ENCODE measurements at regions not wholly inside any gene's neighbourhood (a gene's known extent, or its start where the extent isn't known, plus 50 kb on each side); places are given as distances from the start of the nearest gene placed in this dataset.

DNA sequence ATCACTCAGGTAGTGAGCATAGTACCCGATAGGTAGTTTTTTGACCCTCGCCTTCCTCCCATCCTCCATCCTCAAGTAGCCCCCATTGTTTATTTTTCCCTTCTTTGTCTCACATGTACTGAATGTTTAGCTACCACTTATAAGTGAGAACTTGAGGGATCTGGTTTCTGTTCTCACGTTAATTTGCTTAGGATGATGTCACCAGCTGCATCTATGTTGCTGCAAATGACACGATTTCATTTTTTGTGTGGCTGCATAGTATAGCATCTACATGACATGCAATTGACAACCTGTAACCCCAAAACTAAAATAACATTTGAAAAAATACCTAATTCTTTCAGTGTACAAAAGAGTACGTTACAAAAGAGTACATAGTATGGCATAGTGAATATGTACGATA, 254.0 kb upstream of the NOVA1 start:
- no peak for DNase-seq (ENCODE audit: low read depth, low spot score)
- Histone ChIP-seq H3K4me1 (ENCODE audit: insufficient read depth, insufficient read length) (no peaks in the 10 kb centered on the region), H3K27me3 (ENCODE audit: insufficient read depth, insufficient read length) (no peaks in the 10 kb centered on the region), H3K9me3 (ENCODE audit: insufficient read depth, low read length) (no peaks in the 10 kb centered on the region), H3K9ac (ENCODE audit: insufficient read length, low read depth) (no peak overlapping the region), H3K36me3 (ENCODE audit: insufficient read depth, insufficient read length, low read length) (no peaks in the 10 kb centered on the region), H3K4me3 (ENCODE audit: insufficient read length, low read depth) (no peak overlapping the region)
- no peak for TF ChIP-seq YY1 (IDR thresholded peaks at IDR 0.05; ENCODE audit: insufficient read depth, insufficient read length)
- no peak for TF ChIP-seq SUZ12 (IDR thresholded peaks at IDR 0.05; ENCODE audit: extremely low read depth, insufficient read depth, insufficient read length)
- TF ChIP-seq ZNF274 (IDR thresholded peaks at IDR 0.05; ENCODE audit: low read depth, low read length): no peak

DNA sequence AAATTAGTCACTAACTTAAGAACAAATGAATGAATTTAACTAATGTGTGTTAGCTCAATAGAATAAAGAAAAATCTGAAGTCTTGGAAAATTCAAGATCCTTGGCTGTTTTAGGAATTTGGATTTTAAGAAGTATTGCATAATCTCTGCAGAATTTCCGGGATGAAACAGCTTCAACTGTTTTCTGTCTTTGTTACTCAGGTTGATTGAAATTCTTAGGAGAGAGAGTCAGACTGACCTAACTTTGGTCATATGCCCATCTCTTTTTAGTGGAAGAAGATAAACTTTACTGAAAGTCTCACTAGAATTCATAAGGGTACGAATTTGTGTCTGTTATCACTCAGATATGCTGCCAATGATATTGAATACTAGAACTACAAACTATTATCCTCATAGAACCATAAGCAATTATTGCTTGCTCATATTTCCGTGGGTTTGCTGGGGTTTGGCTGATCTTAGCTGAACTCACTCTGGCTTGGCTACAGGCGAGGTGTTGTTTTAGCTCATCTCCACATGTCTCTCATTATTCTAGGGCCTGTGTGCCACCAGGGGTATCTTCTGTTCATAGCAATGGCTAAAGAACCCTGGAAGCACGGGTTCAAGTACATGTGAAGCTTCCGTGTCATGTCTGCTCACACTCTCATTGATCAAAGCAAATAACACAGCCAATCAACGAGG, 257.4 kb upstream of the NOVA1 start:
- H3K36me3 ChIP-seq (ENCODE audit: insufficient read depth, insufficient read length, low read length): no peaks in the 10 kb centered on the region
- H3K4me3 ChIP-seq (ENCODE audit: insufficient read length, low read depth): no peak overlapping the region
- DNase-seq (ENCODE audit: low read depth, low spot score): no peak
- no peaks in the 10 kb centered on the region for H3K27me3 ChIP-seq (ENCODE audit: insufficient read depth, insufficient read length)
- H3K4me1 ChIP-seq (ENCODE audit: insufficient read depth, insufficient read length): no peaks in the 10 kb centered on the region
- no peak overlapping the region for H3K9ac ChIP-seq (ENCODE audit: insufficient read length, low read depth)
- TF ChIP-seq YY1 (IDR thresholded peaks at IDR 0.05; ENCODE audit: insufficient read depth, insufficient read length): no peak
- no peak for TF ChIP-seq SUZ12 (IDR thresholded peaks at IDR 0.05; ENCODE audit: extremely low read depth, insufficient read depth, insufficient read length)
- TF ChIP-seq ZNF274 (IDR thresholded peaks at IDR 0.05; ENCODE audit: low read depth, low read length): no peak
- H3K9me3 ChIP-seq (ENCODE audit: insufficient read depth, low read length): no peaks in the 10 kb centered on the region

DNA sequence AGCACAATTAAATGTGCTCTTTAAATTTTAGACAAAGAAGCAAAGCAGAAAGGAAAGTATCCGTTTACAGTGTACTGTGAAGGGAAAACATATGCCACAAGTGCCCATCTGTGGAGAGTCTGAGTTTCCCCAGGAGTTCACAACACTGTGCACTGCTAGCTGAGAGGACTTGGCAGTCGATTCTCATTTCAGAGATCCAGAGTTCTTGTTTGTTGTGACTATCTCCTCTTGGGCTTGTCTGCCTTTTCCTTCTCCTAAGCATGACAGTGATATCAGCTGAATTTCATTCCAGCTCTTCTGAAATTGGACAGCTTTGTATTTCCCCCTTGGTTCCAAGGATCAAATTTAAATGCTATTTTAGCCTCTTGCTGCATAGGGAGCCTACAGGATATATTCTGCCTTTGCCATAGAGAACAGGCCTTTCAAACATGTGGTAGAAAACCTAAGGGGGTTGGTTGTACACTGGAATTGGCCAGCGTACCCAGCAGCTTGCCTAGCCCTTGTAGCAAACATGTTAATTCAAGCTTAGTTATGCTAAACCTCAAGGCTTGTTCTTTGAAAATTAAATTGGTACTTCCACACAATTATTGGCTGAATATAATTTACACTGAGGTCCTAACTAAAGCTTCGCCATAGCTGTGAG, 259.2 kb upstream of the NOVA1 start:
- no peaks in the 10 kb centered on the region for H3K4me1 ChIP-seq (ENCODE audit: insufficient read depth, insufficient read length)
- no peak overlapping the region for H3K4me3 ChIP-seq (ENCODE audit: insufficient read length, low read depth)
- TF ChIP-seq YY1 (IDR thresholded peaks at IDR 0.05; ENCODE audit: insufficient read depth, insufficient read length) (no peak), ZNF274 (IDR thresholded peaks at IDR 0.05; ENCODE audit: low read depth, low read length) (no peak), SUZ12 (IDR thresholded peaks at IDR 0.05; ENCODE audit: extremely low read depth, insufficient read depth, insufficient read length) (no peak)
- no peaks in the 10 kb centered on the region for H3K36me3 ChIP-seq (ENCODE audit: insufficient read depth, insufficient read length, low read length)
- DNase-seq (ENCODE audit: low read depth, low spot score): no peak
- no peaks in the 10 kb centered on the region for H3K9me3 ChIP-seq (ENCODE audit: insufficient read depth, low read length)
- H3K27me3 ChIP-seq (ENCODE audit: insufficient read depth, insufficient read length): no peaks in the 10 kb centered on the region
- H3K9ac ChIP-seq (ENCODE audit: insufficient read length, low read depth): no peak overlapping the region

DNA sequence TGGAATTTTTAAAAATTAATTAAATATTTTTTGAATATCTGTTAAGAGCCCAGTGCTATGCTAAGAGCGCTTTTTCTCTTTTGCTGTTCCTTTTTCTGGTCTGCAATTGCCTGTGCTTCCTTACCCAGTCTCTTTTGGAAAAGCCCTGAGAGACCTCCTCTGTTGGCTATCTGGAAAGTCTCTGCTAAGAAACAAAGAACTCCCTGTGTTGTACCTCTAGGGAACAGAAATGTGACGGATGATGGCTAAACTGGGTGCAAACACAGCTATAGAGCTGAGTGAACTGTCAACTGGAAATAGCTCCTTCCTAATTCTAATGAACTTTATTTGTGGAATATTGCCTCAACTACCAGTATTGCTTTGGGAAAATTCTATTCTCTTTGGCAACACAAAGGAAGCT, 261.6 kb upstream of the NOVA1 start:
- H3K4me3 ChIP-seq (ENCODE audit: insufficient read length, low read depth): no peak overlapping the region
- no peaks in the 10 kb centered on the region for H3K9me3 ChIP-seq (ENCODE audit: insufficient read depth, low read length)
- DNase-seq (ENCODE audit: low read depth, low spot score): no peak
- no peak overlapping the region for H3K9ac ChIP-seq (ENCODE audit: insufficient read length, low read depth)
- H3K36me3 ChIP-seq (ENCODE audit: insufficient read depth, insufficient read length, low read length): no peaks in the 10 kb centered on the region
- H3K4me1 ChIP-seq (ENCODE audit: insufficient read depth, insufficient read length): no peaks in the 10 kb centered on the region
- no peaks in the 10 kb centered on the region for H3K27me3 ChIP-seq (ENCODE audit: insufficient read depth, insufficient read length)
- TF ChIP-seq YY1 (IDR thresholded peaks at IDR 0.05; ENCODE audit: insufficient read depth, insufficient read length) (no peak), SUZ12 (IDR thresholded peaks at IDR 0.05; ENCODE audit: extremely low read depth, insufficient read depth, insufficient read length) (no peak), ZNF274 (IDR thresholded peaks at IDR 0.05; ENCODE audit: low read depth, low read length) (no peak)

DNA sequence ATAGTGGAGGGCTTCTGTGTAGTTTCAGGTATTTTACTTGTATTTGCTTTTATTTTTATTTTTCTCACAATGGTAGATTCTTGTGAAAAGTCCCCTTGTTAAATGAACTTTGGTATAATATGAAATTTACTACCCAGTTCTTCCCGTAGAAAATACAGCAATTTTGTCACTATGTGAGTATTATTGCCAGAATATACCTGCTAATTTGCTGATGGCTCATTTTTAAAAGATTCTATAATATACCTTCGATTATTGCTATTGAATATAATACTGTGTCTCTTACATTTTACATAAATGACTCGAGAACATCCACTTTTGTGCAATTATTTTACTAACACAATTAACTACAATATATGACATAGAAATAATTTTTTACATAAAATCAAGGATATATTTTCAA, 262.3 kb upstream of the NOVA1 start:
- Histone ChIP-seq H3K4me3 (ENCODE audit: insufficient read length, low read depth) (no peak overlapping the region), H3K36me3 (ENCODE audit: insufficient read depth, insufficient read length, low read length) (no peaks in the 10 kb centered on the region), H3K9ac (ENCODE audit: insufficient read length, low read depth) (no peak overlapping the region), H3K9me3 (ENCODE audit: insufficient read depth, low read length) (no peaks in the 10 kb centered on the region), H3K27me3 (ENCODE audit: insufficient read depth, insufficient read length) (no peaks in the 10 kb centered on the region), H3K4me1 (ENCODE audit: insufficient read depth, insufficient read length) (no peaks in the 10 kb centered on the region)
- TF ChIP-seq YY1 (IDR thresholded peaks at IDR 0.05; ENCODE audit: insufficient read depth, insufficient read length): no peak
- no peak for TF ChIP-seq SUZ12 (IDR thresholded peaks at IDR 0.05; ENCODE audit: extremely low read depth, insufficient read depth, insufficient read length)
- no peak for TF ChIP-seq ZNF274 (IDR thresholded peaks at IDR 0.05; ENCODE audit: low read depth, low read length)
- DNase-seq (ENCODE audit: low read depth, low spot score): no peak

DNA sequence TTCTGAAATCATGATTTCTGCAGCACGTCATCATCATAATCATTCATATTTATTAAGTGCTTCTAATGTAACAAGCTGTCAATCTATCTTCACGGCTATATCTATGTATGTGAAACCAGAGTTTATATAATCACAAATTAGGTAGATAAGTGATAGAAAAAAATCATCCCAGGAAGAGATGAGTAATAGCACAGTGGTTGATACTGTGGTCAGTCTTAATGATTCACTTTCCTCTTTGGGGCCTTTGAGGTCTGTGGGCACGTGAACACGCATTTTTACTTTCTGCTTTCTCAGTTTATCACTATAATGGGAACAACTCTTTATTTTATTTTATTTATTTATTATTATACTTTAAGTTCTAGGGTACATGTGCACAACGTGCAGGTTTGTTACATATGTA, 265.9 kb upstream of the NOVA1 start:
- no peaks in the 10 kb centered on the region for H3K9me3 ChIP-seq (ENCODE audit: insufficient read depth, low read length)
- no peak for DNase-seq (ENCODE audit: low read depth, low spot score)
- H3K4me3 ChIP-seq (ENCODE audit: insufficient read length, low read depth): no peak overlapping the region
- TF ChIP-seq YY1 (IDR thresholded peaks at IDR 0.05; ENCODE audit: insufficient read depth, insufficient read length): no peak
- no peak for TF ChIP-seq ZNF274 (IDR thresholded peaks at IDR 0.05; ENCODE audit: low read depth, low read length)
- no peak for TF ChIP-seq SUZ12 (IDR thresholded peaks at IDR 0.05; ENCODE audit: extremely low read depth, insufficient read depth, insufficient read length)
- no peak overlapping the region for H3K9ac ChIP-seq (ENCODE audit: insufficient read length, low read depth)
- H3K4me1 ChIP-seq (ENCODE audit: insufficient read depth, insufficient read length): no peaks in the 10 kb centered on the region
- H3K36me3 ChIP-seq (ENCODE audit: insufficient read depth, insufficient read length, low read length): no peaks in the 10 kb centered on the region
- no peaks in the 10 kb centered on the region for H3K27me3 ChIP-seq (ENCODE audit: insufficient read depth, insufficient read length)

DNA sequence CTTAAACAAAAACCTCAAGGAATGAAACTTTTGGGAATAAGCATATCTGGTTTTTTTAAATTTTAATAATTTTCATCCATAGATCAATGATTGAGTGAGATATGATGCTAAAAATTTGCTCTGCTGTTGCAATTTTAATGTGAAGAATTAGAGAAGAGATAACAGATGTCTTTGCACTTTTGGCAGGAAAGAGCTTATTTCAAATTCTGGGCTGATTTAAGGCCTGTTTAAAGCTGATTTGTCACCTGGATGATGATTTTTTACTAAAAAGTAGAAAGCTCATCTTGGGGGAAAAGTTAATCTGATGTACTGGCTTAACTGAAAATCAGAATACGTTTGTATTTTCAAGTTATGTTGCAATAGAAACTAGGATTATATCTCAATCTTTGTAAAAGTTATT, 268.9 kb upstream of the NOVA1 start:
- no peaks in the 10 kb centered on the region for H3K4me1 ChIP-seq (ENCODE audit: insufficient read depth, insufficient read length)
- no peaks in the 10 kb centered on the region for H3K36me3 ChIP-seq (ENCODE audit: insufficient read depth, insufficient read length, low read length)
- no peak for TF ChIP-seq SUZ12 (IDR thresholded peaks at IDR 0.05; ENCODE audit: extremely low read depth, insufficient read depth, insufficient read length)
- no peak for TF ChIP-seq YY1 (IDR thresholded peaks at IDR 0.05; ENCODE audit: insufficient read depth, insufficient read length)
- TF ChIP-seq ZNF274 (IDR thresholded peaks at IDR 0.05; ENCODE audit: low read depth, low read length): no peak
- H3K9me3 ChIP-seq (ENCODE audit: insufficient read depth, low read length): no peaks in the 10 kb centered on the region
- no peak overlapping the region for H3K4me3 ChIP-seq (ENCODE audit: insufficient read length, low read depth)
- H3K9ac ChIP-seq (ENCODE audit: insufficient read length, low read depth): no peak overlapping the region
- no peak for DNase-seq (ENCODE audit: low read depth, low spot score)
- H3K27me3 ChIP-seq (ENCODE audit: insufficient read depth, insufficient read length): no peaks in the 10 kb centered on the region
